Type B pancreatic cell (in vitro differentiated cells): ENCODE measurements at regions not wholly inside any gene's neighbourhood (a gene's known extent, or its start where the extent isn't known, plus 50 kb on each side); places are given as distances from the start of the nearest gene placed in this dataset.
A peak's percentile ranks its signal among the peaks of the same experiment; 100 is the strongest.

Experiments used
- DNase-seq: peaks from one replicate; pipeline ENCODE4 v3.0.0; 2021; ENCODE audit warnings: mixed read lengths; ENCODE audit not compliant: unreplicated experiment; ENCODE audit errors: extremely low spot score
- H3K27ac Mint-ChIP-seq: 2 replicates; pipeline ENCODE4 v1.8.0; 2021; ENCODE audit warnings: mild to moderate bottlenecking, mixed read lengths
- H3K27me3 Mint-ChIP-seq: 2 replicates; pipeline ENCODE4 v1.8.0; 2021; ENCODE audit warnings: mixed read lengths
- H3K36me3 Mint-ChIP-seq: 2 replicates; pipeline ENCODE4 v1.8.0; 2021; ENCODE audit warnings: mixed read lengths
- H3K4me1 Mint-ChIP-seq: one replicate; pipeline ENCODE4 v1.8.0; 2021; ENCODE audit warnings: mixed read lengths; ENCODE audit not compliant: unreplicated experiment
- H3K4me3 Mint-ChIP-seq: 2 replicates; pipeline ENCODE4 v1.8.0; 2021; ENCODE audit warnings: mild to moderate bottlenecking, mixed read lengths
- H3K9me3 Mint-ChIP-seq: 2 replicates; pipeline ENCODE4 v1.8.0; 2021; ENCODE audit warnings: mixed read lengths
- TF ChIP-seq, protein P1 (sequence below): fragments of 200-600 bp; sonication (generic); conservative IDR thresholded peaks from 2 replicates; pipeline ENCODE4 v1.5.0; 2021; ENCODE audit warnings: antibody characterized with exemption, mild to moderate bottlenecking

- TF ChIP-seq, protein P1, sequence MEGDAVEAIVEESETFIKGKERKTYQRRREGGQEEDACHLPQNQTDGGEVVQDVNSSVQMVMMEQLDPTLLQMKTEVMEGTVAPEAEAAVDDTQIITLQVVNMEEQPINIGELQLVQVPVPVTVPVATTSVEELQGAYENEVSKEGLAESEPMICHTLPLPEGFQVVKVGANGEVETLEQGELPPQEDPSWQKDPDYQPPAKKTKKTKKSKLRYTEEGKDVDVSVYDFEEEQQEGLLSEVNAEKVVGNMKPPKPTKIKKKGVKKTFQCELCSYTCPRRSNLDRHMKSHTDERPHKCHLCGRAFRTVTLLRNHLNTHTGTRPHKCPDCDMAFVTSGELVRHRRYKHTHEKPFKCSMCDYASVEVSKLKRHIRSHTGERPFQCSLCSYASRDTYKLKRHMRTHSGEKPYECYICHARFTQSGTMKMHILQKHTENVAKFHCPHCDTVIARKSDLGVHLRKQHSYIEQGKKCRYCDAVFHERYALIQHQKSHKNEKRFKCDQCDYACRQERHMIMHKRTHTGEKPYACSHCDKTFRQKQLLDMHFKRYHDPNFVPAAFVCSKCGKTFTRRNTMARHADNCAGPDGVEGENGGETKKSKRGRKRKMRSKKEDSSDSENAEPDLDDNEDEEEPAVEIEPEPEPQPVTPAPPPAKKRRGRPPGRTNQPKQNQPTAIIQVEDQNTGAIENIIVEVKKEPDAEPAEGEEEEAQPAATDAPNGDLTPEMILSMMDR = peak; percentile 32
- Mint-ChIP-seq H3K36me3 (no peaks in the 10 kb centered on the region), H3K9me3 (no peaks in the 10 kb centered on the region), H3K27ac (no peak overlapping the region), H3K4me3 (no peak overlapping the region), H3K27me3 (peaks cover 47% of the 10 kb centered on the region), H3K4me1 (no peaks in the 10 kb centered on the region)
- no peak for DNase-seq
Observed at GRCh38 chr10:123284022-123284421, 129.8 kb downstream of the BUB3 start.

DNA sequence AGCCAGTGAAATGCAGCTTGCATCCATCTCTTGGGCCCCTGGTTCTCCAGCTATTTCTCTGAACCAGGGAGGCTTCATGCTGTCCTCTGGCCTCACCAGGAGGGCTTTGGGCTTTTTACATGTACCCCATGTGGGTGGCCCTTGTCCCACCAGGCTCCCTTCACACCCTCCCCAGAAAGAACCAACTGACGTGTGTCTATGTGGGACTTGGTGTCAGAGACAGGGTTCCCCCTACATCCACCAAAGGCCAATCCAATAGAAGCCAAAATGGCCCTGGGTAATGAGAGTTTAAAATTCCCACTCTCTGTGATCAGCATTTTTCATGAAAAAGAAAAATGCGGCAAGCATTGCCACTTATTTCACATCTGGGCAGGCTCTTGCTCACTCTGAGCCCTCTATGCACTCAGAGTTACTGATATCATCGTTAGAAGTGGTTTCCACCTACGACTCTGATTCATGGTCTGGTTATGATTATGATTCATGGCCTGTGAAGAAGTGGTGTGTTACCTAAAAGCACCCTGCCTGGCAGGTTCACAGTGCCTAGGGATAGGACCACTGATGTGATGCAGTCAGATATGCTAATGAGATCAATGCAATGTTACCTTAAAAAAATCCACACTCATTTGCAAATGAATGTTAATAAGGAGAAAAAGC is 133.5 kb downstream of the BUB3 start:
- H3K27me3 Mint-ChIP-seq = peaks cover 25% of the 10 kb centered on the region
- no peak for DNase-seq
- H3K36me3 Mint-ChIP-seq = no peaks in the 10 kb centered on the region
- peaks cover 5% of the 10 kb centered on the region for H3K9me3 Mint-ChIP-seq
- no peak overlapping the region for H3K27ac Mint-ChIP-seq
- no peaks in the 10 kb centered on the region for H3K4me1 Mint-ChIP-seq
- TF ChIP-seq, protein P1 = no peak
- no peak overlapping the region for H3K4me3 Mint-ChIP-seq

GRCh38 chr10:123289432-123289831 is 135.2 kb downstream of the BUB3 start:
- DNase-seq = no peak
- Mint-ChIP-seq H3K4me1 (no peaks in the 10 kb centered on the region), H3K27ac (no peak overlapping the region), H3K36me3 (no peaks in the 10 kb centered on the region), H3K4me3 (no peak overlapping the region), H3K27me3 (peaks cover 24% of the 10 kb centered on the region), H3K9me3 (peaks cover 5% of the 10 kb centered on the region)
- TF ChIP-seq, protein P1 = no peak

- no peak overlapping the region for H3K4me3 Mint-ChIP-seq
- DNase-seq = no peak
- no peaks in the 10 kb centered on the region for H3K4me1 Mint-ChIP-seq
- H3K27ac Mint-ChIP-seq = no peak overlapping the region
- peaks cover 5% of the 10 kb centered on the region for H3K9me3 Mint-ChIP-seq
- TF ChIP-seq, protein P1 = no peak
- peaks cover 15% of the 10 kb centered on the region for H3K27me3 Mint-ChIP-seq
- H3K36me3 Mint-ChIP-seq = no peaks in the 10 kb centered on the region
Observed at GRCh38 chr10:123294109-123294508, 139.9 kb downstream of the BUB3 start.

DNA sequence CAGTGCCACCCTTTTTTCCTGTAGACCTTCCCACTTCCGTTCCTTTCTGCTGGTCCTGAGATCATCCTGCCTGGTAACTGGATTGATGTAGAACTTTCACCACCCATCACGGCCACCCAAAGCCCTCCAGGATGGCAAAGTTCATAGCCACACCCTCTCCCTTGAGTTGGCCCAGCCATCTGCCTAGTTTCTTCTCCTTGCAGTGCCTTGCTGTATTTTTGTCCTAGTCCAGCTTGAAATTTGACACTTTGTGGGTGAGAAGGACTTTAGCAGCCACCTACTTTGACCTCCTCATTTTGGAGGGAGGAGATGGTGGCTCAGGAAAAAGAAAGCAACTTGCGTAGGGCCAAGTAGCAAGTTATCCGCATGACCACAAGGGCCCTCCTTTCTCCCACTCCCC is 140.7 kb downstream of the BUB3 start:
- Mint-ChIP-seq H3K4me1 (no peaks in the 10 kb centered on the region), H3K4me3 (no peak overlapping the region), H3K36me3 (no peaks in the 10 kb centered on the region), H3K27ac (no peak overlapping the region), H3K27me3 (peaks cover 18% of the 10 kb centered on the region), H3K9me3 (peaks cover 5% of the 10 kb centered on the region)
- TF ChIP-seq, protein P1 = no peak
- no peak for DNase-seq
